ENCODE measurements at regions not wholly inside any gene's neighbourhood (a gene's known extent, or its start where the extent isn't known, plus 50 kb on each side); places are given as distances from the start of the nearest gene placed in this dataset.

DNA sequence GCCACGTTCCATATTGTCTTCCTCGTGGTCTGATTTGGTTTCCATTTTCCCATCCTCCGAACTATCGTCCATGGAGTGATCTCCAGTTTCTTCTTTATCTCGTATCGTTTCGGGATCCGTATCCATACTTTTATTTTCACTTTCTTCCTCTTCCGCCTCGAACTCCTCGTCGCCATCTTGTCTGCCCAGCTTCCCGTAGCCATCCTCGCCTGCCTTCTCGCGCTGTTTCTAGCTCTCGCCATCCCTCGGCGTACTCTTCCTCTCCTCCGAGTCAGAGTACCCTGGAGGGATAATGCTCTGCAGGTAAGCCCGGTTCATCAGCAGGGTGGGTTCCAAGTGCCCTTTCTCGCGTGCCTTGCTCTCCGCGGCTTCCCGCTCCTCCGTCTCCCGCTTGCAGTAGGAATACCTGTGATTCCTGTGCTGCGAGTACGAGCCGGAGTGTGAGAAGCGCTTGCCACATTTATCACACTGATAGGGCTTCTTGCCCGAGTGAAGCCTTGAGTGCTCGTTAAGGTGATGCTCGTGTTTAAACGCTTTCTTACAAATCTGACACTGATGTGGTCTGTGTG is 134.5 kb upstream of the TAPT1 start:
- no peak for DNase-seq

DNA sequence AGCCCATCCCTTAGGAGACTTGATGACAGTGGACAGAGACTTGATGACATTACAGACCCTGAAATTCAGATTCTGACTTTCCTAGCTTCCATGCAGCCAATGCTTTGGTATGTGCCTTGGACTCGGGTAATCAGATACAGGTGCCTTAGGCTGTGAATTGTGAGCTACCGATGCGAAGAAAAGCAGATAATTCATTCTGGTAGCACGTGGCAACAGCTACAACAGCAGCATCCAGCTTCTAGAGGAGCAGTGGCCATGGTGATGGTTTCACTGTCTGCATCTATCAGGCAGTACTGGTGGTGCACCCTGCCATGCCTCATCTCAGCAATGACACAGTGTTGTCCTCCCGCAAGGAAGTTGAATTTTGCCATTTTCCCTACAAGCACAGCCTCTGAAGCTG is 126.9 kb upstream of the TAPT1 start:
- no peak for DNase-seq

DNA sequence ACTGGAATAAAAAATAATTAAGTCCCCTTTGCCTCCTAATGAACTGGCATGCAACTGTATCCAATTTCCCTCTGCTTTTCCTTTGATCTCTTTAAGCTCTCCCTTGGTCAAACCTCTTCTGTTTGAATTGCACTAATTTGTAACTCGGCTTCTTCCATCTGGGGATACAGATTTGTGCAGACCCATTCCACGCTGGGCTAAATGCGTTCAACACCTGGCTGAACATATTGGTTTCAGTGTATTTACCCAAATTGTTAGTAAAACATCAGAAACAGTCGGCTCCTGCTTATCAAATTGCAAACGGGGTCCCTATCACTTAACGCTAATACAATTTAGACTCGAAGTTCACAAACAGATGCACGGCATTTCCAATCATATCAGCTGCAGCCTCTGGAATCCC is 124.9 kb upstream of the TAPT1 start:
- DNase-seq, result no peak

DNA sequence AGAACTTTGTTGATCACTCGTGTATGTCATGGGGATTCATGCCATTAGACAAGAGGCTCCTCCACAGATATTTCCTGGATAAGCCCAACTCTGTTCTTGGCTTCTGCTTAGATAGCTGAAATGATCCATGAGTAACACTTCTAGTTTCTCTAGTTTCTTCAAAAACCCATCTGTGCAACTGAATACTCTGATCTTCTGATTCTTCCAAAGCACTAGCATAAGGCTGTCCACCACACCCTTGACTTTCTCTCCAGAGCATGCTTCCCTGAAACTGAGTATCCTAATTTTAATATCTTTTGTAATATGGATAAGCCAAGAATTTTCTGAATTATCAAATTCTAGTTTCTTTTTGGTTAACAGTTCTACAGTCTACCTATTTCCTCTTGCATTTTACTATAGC is 118.6 kb upstream of the TAPT1 start:
- no peak for DNase-seq

DNA sequence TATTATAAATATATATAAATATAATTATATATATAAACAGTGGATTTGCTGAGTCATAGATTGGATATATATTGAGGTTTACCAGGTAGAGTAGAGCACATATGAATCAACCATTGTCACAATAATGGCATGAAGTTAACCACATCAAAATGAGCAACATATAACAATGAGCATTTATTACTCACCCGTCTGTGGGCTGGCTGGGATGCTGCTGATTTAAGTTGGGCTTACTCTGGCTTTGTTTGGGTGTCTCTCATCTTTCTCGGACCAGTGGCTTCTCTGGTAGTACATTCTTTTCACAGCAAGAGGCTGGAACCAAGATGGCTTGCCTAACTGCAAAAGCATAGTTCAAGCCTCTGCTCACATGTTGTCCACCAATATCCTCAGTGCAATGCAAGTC is 111.7 kb upstream of the TAPT1 start:
- no peak for DNase-seq

DNA sequence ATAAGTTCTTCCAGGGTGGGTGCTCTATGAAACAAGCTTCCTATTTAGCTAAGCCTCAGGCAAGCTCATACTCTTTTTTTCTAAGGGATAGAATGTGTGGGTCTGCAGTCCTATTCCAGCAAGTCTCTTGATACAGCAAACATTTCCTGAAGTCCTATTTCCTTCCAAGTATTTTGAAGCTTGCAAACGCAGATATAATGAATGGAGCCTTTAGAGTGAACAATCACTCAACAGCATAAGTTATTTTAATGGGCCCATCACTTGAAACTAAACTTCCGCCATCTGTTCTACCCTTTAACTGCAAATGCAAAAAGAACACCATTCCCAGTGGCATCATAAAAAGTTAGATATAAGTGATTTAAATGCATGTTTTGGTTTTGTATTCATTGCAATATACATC is 108.3 kb upstream of the TAPT1 start:
- DNase-seq, result no peak

DNA sequence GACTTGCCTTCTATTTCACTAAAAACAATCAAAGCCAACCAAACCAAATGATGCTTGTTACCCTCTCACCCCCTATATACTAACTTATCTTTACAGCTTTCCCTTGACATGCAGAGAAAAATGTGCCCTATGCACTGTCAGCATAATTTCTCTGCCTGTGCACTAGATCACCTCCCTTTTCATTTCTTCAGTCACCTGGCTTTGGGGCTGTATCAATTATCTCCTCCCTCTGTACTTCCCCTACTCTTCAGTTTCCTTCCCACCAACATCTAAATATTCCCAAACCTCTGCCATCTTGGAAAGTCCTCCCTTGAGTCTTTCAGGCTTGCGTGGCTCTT is 103.5 kb upstream of the TAPT1 start:
- no peak for DNase-seq

DNA sequence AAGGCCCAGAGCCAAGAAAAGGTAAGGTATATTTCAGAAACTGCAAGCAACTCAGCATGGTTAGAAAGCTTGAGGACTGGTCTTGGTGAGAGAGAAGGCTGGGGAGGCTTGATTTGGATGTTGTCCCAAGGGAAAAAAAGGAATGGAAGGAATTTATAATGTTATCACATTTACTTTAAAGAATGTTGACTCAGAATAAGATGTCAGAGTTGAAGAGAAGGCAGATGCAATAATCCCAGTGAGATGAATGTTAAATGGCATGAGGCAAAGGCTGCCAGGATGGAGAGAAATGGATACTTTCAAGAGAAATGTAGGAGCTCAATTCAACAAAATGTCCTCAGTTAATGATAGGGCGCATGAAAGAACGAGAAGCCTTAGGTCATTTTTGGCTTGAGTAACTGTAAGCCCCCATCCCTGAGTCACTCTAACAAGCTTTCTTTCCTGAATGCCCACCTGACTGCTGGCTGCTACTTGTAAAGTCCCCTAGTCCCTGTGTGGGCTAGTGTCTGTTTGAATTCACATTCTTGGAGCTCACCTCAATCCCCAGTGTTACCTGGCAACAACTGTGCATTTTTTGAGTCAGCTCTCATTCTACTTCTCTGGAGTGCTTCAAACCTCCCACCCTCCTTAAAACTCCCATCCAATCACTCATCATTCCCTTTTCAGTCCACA is 103.0 kb upstream of the TAPT1 start:
- no peak for DNase-seq

DNA sequence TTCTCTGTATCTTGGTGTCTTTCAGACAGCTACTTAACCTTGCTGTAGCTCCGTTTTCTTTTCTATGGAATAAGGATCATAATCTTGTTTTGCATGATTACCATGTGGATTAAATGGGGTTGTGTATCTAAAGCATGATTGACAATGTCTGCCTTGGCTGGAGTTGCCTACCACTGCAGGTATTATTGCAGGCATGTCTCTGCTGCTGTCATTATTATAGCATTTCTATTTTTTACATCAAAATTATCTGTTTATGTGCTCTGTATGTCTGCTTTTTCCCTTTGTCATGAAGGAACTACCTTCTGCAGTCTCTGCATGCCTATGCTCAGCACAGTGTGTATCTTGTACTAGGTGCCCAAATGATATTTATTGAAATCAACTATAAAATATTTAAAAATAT is 95.9 kb upstream of the TAPT1 start:
- DNase-seq, result no peak

DNA sequence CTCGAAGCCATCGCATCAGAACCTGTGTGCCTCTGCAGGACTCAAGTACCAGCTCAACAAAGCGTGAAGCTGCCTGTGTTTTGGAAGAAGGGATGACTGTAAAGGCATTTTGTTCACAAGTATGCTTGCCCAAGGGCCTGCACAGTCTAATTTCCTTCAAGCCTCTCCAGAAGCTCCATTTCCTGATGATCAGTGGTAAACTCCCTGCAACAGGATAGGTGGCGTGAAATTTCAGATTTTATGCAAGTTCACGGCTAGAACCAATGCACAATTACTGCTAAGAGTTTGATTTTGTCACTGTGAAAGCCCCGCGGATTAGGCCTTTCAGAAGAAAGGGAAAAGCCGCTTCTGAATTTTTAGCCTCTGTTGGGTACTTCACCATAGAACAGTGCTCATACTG is 89.2 kb upstream of the TAPT1 start:
- DNase-seq, result no peak

DNA sequence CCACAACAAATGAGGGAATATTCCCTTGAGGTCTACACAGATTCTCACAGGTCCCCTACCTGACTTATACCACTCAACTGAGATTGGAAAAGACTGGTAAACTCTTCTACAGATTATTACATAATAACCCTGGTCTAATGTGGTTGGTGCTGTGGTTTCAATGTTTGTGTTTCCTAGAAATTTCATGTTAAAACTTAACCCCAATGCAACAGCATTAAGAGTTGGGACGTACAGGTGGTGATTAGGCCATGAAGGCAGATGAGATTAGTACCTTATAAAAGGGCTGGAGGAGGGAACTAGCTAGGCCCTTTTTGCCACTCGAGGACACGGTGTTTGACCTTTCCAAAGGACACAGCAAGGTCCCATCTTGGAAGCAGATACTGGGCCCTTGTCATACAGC is 84.3 kb upstream of the TAPT1 start:
- no peak for DNase-seq

DNA sequence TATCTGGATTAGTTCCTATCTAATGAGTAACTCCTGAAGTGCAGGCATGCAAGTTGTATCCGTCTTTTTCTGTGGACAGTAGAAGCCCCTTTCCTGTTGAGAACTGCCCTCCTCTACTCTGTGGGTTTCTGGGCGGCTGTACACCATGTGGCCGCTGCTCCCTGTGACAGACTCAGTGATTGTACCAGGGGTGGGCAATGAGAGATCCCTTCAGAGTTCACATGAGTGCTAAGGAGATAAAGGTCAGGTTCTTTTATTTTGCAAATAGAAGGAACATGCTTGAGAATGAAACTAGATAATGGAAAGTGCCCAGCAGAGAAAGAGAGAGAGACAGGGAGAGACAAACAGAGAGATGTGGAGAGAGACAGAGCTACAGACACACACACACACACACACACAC is 76.4 kb upstream of the TAPT1 start:
- DNase-seq, result no peak

DNA sequence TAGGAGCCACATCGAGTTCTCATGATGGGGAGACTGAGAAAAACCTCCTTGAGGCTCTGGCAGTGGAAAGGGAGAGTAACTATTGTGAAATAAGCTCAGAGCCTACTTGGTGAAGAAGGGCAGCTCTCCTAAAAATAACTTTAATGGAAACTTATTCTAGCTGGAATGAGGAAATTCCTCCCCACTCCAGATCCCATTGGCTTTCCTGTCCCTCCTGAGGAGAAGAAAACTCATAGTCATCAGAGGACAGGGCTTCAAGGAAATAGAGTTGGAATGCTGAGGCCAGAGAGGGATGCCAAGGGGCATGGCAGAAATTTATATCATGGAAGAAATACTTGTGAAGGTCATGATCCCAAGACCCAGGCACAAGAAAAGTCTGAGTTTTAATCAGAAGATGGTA is 70.7 kb upstream of the TAPT1 start:
- no peak for DNase-seq

DNA sequence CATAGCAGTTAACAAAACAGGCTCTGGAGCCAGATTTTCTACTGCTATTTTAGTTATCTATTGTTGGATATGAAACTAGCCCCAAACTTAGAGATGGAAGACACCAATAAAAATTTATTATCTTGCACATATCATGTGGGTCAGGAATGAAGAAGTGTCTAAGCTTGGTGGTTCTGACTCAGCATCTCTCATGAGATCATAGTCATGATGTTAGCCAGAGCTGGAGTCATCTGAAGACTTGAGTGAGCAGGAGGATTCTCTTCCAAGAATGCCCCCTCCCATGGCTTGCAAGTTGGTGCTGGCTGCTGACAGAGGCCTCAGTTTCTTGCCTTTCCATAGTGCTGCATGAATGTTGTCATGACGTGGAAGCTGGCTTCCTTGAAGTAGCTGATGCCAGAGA is 68.2 kb upstream of the TAPT1 start:
- no peak for DNase-seq

DNA sequence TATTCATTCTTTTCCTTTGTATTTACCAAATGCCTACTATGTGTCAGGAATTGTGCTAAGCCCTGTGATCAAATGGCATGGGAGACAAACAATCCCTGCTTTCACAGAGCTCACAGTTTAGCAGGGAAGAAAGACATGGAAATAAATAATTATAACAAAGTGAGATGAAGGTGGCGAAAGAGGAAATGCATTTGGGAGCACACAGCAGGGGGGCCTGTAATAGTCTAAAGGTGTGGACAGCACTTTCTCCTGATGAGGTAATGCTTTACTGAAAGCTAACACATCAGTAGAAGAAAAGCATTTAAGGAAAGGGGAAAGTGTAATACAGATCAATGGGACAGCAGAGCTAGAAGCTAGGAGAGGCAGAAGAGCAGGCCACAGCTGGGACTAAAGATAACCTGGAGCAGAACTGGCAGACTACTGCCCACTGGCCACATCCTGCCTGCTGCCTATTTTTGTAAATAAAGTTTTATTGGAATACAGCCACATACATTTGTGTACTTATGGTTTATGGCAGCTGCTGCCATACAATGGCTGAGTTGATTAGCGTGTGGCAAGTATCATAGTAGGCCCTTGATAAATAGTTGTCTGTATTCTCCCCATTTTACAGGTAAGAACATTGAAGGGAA is 67.1 kb upstream of the TAPT1 start:
- DNase-seq, result peak; percentile 4

DNA sequence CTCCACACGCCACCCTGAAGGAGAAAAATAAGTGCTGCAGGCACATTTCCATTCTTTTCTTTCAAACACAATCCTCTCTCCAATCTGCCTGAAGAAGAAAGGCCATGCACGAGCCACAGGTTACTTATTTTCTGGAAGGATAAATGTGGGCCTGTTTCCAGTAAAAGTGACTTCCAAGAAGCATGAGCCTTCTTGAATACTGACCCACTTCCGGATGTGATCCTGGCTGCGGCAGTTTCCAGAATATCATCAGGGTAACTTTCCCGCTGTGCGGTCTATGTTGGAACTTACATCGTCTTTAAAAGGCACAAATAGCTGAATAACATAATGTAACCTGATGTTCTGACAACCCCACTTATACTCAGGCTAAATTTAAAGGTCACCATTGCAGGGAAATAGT is 66.3 kb upstream of the TAPT1 start:
- no peak for DNase-seq

DNA sequence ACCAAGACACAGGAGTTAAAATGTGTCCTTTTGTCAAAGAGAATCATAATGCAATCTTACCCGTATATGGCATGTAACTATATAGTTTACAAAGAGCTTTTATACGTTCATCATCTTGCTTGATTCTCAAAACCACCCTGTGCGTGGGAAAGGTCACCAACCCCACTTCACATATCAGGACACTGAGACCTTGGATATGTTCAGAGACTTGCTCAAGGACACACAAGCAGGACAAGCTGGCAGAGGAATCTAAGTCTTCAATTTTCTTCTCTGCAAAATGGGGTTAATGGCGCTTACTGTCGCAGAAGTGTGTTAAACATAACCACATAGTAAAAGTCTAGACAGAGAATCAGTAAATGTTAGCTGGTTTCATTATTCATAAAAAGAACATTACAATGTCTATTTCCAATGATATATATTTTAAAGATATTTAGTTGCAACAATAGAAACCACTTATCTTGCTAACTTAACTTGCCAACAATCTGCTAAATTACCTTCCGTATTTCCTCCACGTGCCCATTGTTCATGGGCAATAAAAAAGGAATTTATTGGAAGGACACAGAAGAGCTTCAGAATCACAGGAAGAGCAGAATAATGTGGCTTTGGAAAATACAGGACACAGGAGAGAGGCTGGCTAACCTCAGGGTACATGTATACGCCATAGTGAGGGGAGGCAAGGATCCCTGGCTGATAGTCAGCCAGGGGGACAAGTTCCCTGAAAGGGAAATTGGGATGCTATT is 64.6 kb upstream of the TAPT1 start:
- no peak for DNase-seq

DNA sequence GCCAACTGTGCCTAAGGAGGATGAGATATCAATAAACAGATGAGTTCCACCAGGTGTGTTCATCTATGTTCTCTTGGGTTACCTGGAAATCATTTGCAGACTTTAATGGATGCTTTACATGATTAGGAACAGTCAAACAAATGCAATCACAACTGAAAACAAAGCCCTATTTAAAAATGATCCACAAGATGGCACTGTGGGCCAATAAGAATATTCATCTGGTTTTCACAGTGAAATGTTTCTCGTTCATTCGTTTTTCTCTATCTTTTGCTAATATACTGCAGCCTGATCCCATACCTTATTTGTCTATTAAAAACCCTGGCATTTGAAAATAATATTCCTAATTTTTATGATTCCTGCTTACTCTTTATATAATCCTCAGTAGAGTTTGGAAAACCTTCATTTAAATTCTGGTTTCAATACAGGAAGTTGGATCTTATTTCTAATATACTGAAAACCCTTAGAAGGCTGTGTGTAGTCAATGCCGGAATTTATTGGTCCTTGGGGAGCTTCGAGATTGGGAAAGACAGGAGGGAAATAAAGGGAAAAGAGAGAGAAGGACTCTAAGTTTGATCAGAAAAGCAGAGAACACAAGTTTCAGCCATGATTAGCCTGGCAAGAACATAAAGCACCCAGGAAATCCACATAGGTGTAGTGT is 63.8 kb upstream of the TAPT1 start:
- DNase-seq, result peak; percentile 3

DNA sequence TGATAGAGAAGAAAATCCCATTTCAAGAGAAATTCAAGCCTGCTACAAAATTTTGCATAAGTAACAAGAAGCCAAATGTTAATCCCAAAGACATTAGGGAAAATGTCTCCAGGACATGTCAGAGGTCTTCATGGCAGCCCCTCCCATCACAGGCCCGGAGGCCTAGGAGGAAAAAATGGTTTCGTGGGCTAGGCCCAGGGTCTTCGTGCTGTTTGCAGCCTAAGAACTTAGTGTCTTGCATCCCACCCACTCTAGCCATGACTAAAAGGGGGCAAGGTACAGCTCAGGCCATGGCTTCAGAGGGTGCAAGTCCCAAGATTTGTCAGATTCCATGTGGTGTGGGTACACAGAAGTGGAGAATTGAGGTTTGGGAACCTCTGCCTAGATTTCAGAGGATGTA is 57.8 kb upstream of the TAPT1 start:
- no peak for DNase-seq

DNA sequence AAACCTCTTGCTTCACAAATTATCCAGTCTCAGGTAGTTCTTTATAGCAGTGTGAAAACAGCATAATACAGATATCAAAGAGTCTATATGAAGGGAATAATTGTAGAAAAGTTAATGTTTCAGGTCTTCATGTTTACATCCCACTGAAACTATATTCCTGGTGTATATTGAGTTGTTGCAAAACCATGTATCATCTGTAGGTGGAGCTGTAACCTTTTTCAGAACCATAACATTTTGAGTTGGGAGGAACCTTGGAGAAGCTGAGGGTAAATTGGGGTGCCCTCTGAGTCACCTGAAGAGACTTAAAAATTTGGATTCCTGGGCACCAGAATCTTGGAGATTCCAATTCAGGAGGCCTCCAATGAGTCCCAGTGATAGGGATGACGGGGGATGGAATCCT is 51.9 kb upstream of the TAPT1 start:
- DNase-seq, result no peak
